ENCODE measurements at regions not wholly inside any gene's neighbourhood (a gene's known extent, or its start where the extent isn't known, plus 50 kb on each side); places are given as distances from the start of the nearest gene placed in this dataset.
A peak's percentile ranks its signal among the peaks of the same experiment; 100 is the strongest.

DNA sequence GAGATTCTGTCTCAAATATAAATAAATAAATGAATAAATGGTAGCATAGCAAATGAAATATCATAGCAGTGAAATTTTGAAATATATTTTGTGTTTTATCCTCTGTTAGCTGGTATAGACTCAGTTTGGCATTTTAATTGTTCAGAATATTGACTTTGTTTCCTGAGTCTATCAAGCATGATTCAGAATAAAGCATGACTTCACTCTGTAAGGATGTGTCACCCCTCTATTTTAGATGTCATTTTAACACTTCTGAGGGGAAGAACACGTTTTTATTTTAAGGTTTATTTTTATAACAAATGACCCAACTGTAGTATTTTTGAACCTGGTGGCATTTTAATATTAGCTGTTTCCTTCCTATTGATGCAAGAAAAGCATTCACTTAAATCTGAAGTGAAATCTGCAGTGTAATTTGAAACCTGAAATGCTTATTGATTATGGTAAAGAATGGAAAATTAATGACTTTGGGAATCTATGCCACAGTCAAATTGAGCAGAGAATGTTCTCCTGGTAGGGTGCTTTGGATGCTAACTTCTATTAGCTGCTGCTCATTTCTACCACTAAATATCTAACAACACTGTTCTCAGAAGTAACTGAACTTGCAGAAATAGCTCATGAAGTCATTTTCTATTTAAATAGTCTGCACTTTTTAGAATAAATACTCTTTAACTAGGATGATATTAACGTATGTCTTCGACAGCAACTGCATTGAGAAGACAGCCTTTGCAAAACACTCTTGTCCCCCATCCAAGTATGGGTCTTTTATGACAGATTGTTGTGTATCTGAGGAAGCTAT, 114.2 kb downstream of the SOX4 start:
- CTCF ChIA-PET, result interaction anchor here (1.2 to 1.9 kb wide), 3 partner anchors 14 to 19 kb away, joined by 3 to 6 read pairs (median 3); no protein-coding TSS in a partner anchor
- Histone ChIP-seq H3K4me3 (ENCODE audit: control insufficient read depth in 1 of 7, extremely low read depth in 1 of 7, insufficient read depth in 4 of 7, low read depth in 2 of 7, low read length in 6 of 7) (no peak overlapping the region), H3K27ac (ENCODE audit: insufficient read depth in 1 of 2, low read depth in 1 of 2, low read length in 2 of 2, poor library complexity in 1 of 2, severe bottlenecking in 2 of 2) (no peak overlapping the region), H3K4me1 (ENCODE audit: control extremely low read depth in 1 of 4, control insufficient read depth in 4 of 4, insufficient read depth in 4 of 4, low read length in 3 of 4) (peaks cover 0 to 7% (median 3%) of the 10 kb centered on the region in 4 experiments), H3K36me3 (ENCODE audit: control insufficient read depth in 4 of 4, insufficient read depth in 4 of 4, low read length in 3 of 4) (no peaks in the 10 kb centered on the region), H3K9me3 (ENCODE audit: control extremely low read depth in 1 of 5, control insufficient read depth in 4 of 5, insufficient read depth in 2 of 5, low read depth in 1 of 5, low read length in 4 of 5) (no peaks in the 10 kb centered on the region), H3K27me3 (replicated peaks in 2 of 5; ENCODE audit: control insufficient read depth in 4 of 5, insufficient read depth in 5 of 5, low read length in 4 of 5) (no peaks in the 10 kb centered on the region)
- POLR2A ChIA-PET, result interaction anchor here (1.9 kb wide), 1 partner anchor 114 kb away, joined by 7 read pairs; the partner anchor contains the start of gene SOX4
- DNase-seq, result peak in 1 of 3 donors; percentile 20
- 100% methylated on average over 1 of the region's 3 CpGs for WGBS (ENCODE audit: insufficient coverage)

DNA sequence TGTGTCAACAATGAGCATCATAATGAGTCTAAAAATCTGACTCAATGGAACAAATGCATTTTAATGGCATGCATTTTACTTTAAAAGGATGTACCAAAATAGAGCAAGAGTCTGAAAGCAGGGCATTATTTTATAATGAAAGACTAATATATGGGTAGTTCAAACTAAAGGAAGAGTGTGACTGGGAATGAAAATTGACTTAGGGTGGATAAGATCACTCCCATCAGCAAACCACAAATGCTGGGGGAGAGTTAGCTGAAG, 114.7 kb downstream of the SOX4 start:
- ChIA-PET POLR2A (interaction anchor here (1.9 kb wide), 1 partner anchor 114 kb away, joined by 7 read pairs; the partner anchor contains the start of gene SOX4), CTCF (interaction anchor here (1.2 to 1.3 kb wide), 2 partner anchors 19 kb away, joined by 3 read pairs; no protein-coding TSS in a partner anchor)
- Histone ChIP-seq H3K36me3 (ENCODE audit: control insufficient read depth in 4 of 4, insufficient read depth in 4 of 4, low read length in 3 of 4) (no peaks in the 10 kb centered on the region), H3K27me3 (replicated peaks in 2 of 5; ENCODE audit: control insufficient read depth in 4 of 5, insufficient read depth in 5 of 5, low read length in 4 of 5) (no peaks in the 10 kb centered on the region), H3K9me3 (ENCODE audit: control extremely low read depth in 1 of 5, control insufficient read depth in 4 of 5, insufficient read depth in 2 of 5, low read depth in 1 of 5, low read length in 4 of 5) (no peaks in the 10 kb centered on the region), H3K4me3 (ENCODE audit: control insufficient read depth in 1 of 7, extremely low read depth in 1 of 7, insufficient read depth in 4 of 7, low read depth in 2 of 7, low read length in 6 of 7) (no peak overlapping the region), H3K27ac (ENCODE audit: insufficient read depth in 1 of 2, low read depth in 1 of 2, low read length in 2 of 2, poor library complexity in 1 of 2, severe bottlenecking in 2 of 2) (no peak overlapping the region), H3K4me1 (ENCODE audit: control extremely low read depth in 1 of 4, control insufficient read depth in 4 of 4, insufficient read depth in 4 of 4, low read length in 3 of 4) (peaks cover 0 to 7% (median 3%) of the 10 kb centered on the region in 4 experiments)
- DNase-seq, result no peak

DNA sequence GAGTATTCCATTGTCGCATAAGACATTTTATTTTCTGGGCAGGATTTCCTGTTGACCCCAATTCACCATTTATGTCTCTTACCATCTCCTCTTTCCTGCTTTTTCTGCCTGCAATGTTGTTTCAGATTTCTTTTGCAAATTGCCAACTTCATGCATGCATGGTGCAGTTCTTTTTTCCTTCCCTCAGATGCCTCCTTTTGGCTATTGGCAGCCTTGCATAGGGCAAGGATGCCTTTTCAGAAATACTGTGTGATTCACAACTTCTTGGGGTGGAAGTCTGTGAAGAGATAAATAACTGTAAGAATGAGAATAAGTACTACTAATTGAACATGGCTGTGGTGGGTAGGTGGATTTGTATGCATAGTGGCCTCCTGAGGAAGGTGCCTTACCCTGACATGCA, 116.7 kb downstream of the SOX4 start:
- no peak overlapping the region for H3K4me3 ChIP-seq (ENCODE audit: control insufficient read depth in 1 of 7, extremely low read depth in 1 of 7, insufficient read depth in 4 of 7, low read depth in 2 of 7, low read length in 6 of 7)
- H3K27me3 ChIP-seq (replicated peaks in 2 of 5; ENCODE audit: control insufficient read depth in 4 of 5, insufficient read depth in 5 of 5, low read length in 4 of 5), result no peaks in the 10 kb centered on the region
- H3K9me3 ChIP-seq (ENCODE audit: control extremely low read depth in 1 of 5, control insufficient read depth in 4 of 5, insufficient read depth in 2 of 5, low read depth in 1 of 5, low read length in 4 of 5), result no peaks in the 10 kb centered on the region
- POLR2A ChIA-PET, result no interaction called here
- no peaks in the 10 kb centered on the region for H3K36me3 ChIP-seq (ENCODE audit: control insufficient read depth in 4 of 4, insufficient read depth in 4 of 4, low read length in 3 of 4)
- peak in 1 of 3 donors; percentile 24 for DNase-seq
- peaks cover 0 to 7% (median 3%) of the 10 kb centered on the region in 4 experiments for H3K4me1 ChIP-seq (ENCODE audit: control extremely low read depth in 1 of 4, control insufficient read depth in 4 of 4, insufficient read depth in 4 of 4, low read length in 3 of 4)
- WGBS (ENCODE audit: insufficient coverage), result no CpG with 5 or more reads among the region's 1 CpG
- H3K27ac ChIP-seq (ENCODE audit: insufficient read depth in 1 of 2, low read depth in 1 of 2, low read length in 2 of 2, poor library complexity in 1 of 2, severe bottlenecking in 2 of 2), result no peak overlapping the region
- CTCF ChIA-PET, result interaction anchor here (0.7 kb wide), 1 partner anchor 13 kb away, joined by 3 read pairs; no protein-coding TSS in a partner anchor

DNA sequence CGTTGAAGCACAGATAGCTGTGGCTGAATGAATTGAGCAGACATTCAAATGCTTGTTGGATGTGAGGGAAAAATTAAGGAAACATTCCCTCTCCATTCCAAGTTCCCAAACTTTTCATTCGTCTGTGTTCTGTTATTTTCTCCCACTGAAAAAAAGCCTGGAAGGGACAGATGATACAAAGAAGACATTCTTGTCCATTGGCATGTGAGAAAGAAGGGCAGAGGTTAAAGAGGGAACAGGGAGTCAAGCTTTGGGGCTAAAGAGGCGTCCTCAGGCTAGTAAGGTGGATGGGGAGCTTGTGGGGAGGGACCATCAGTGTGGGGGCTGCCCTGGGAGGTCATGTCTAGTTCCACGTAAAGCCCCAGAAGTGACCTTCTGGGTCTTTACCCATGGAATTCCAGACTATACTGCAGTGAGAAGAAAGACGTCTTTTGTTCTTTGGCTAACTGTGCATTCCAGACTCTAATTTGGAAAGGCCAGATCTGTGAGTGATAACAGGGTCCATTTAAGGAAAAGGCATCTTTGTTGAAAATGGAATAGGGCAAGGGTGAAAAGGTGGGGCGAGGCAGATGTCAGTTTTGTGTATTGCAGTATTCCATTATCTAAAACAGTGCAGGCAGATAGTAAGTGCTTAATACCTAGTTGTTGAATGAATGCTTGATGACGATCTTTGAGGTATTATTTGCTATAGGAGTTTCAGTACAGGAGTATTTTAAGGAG, 117.5 kb downstream of the SOX4 start:
- Histone ChIP-seq H3K9me3 (ENCODE audit: control extremely low read depth in 1 of 5, control insufficient read depth in 4 of 5, insufficient read depth in 2 of 5, low read depth in 1 of 5, low read length in 4 of 5) (no peaks in the 10 kb centered on the region), H3K27me3 (replicated peaks in 2 of 5; ENCODE audit: control insufficient read depth in 4 of 5, insufficient read depth in 5 of 5, low read length in 4 of 5) (no peaks in the 10 kb centered on the region), H3K4me1 (ENCODE audit: control extremely low read depth in 1 of 4, control insufficient read depth in 4 of 4, insufficient read depth in 4 of 4, low read length in 3 of 4) (peaks cover 0 to 7% (median 3%) of the 10 kb centered on the region in 4 experiments), H3K4me3 (ENCODE audit: control insufficient read depth in 1 of 7, extremely low read depth in 1 of 7, insufficient read depth in 4 of 7, low read depth in 2 of 7, low read length in 6 of 7) (no peak overlapping the region), H3K36me3 (ENCODE audit: control insufficient read depth in 4 of 4, insufficient read depth in 4 of 4, low read length in 3 of 4) (no peaks in the 10 kb centered on the region), H3K27ac (ENCODE audit: insufficient read depth in 1 of 2, low read depth in 1 of 2, low read length in 2 of 2, poor library complexity in 1 of 2, severe bottlenecking in 2 of 2) (no peak overlapping the region)
- ChIA-PET CTCF (interaction anchor here (0.7 kb wide), 1 partner anchor 12 kb away, joined by 3 read pairs; no protein-coding TSS in a partner anchor), POLR2A (no interaction called here)
- 93% methylated on average over 5 of the region's 7 CpGs for WGBS (ENCODE audit: insufficient coverage)
- no peak for DNase-seq

DNA sequence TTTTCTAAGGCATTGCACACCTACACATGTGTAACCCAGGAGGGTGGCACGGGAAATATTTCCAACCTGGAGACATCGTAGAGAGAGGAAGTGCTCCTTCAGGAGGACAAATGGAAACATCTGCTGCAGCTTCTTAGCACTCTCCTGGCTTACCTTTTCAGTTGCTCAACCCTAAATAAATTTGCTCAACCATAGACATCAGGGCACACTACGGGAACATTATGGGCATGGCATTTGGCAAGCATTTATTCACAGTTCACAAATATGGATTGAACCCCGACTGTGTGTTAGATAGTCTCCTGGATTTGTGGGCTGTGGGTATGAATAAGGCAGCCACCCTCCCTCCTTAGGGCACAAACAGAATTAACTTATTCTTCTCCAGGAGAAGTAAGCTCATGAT, 118.7 kb downstream of the SOX4 start:
- 97% methylated on average over 4 of the region's 4 CpGs for WGBS (ENCODE audit: insufficient coverage)
- DNase-seq, result no peak
- CTCF ChIA-PET, result interaction anchor here (0.9 to 1.4 kb wide), 3 partner anchors 9 to 113 kb away, joined by 3 to 5 read pairs (median 4); no protein-coding TSS in a partner anchor

DNA sequence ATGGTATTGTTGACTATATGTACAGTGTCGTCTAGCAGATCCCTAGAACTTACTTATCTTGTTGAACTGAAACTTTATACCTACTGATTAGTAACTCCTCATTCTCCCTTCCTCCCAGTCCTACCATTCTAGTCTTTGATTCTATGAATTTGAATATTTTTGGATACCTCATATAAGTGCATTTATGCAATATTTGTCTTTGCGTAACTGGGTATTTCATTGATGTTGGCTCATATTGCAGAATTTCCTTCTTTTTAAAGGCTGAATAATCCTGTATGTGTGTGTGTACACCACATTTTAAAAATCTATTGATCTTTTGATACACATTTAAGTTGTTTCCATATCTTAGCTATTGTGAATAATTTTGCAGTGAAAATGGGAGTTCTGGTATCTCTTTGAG, 119.9 kb downstream of the SOX4 start:
- Histone ChIP-seq H3K9me3 (ENCODE audit: control extremely low read depth in 1 of 5, control insufficient read depth in 4 of 5, insufficient read depth in 2 of 5, low read depth in 1 of 5, low read length in 4 of 5) (no peaks in the 10 kb centered on the region), H3K4me3 (ENCODE audit: control insufficient read depth in 1 of 7, extremely low read depth in 1 of 7, insufficient read depth in 4 of 7, low read depth in 2 of 7, low read length in 6 of 7) (no peak overlapping the region), H3K4me1 (ENCODE audit: control extremely low read depth in 1 of 4, control insufficient read depth in 4 of 4, insufficient read depth in 4 of 4, low read length in 3 of 4) (peaks cover 0 to 9% (median 2%) of the 10 kb centered on the region in 4 experiments), H3K36me3 (ENCODE audit: control insufficient read depth in 4 of 4, insufficient read depth in 4 of 4, low read length in 3 of 4) (no peaks in the 10 kb centered on the region), H3K27ac (ENCODE audit: insufficient read depth in 1 of 2, low read depth in 1 of 2, low read length in 2 of 2, poor library complexity in 1 of 2, severe bottlenecking in 2 of 2) (no peak overlapping the region), H3K27me3 (replicated peaks in 2 of 5; ENCODE audit: control insufficient read depth in 4 of 5, insufficient read depth in 5 of 5, low read length in 4 of 5) (no peaks in the 10 kb centered on the region)
- DNase-seq, result no peak
- POLR2A ChIA-PET, result no interaction called here
- CTCF ChIA-PET, result no interaction called here
- no CpG with 5 or more reads among the region's 2 CpGs for WGBS (ENCODE audit: insufficient coverage)

More for the DNA sequence above, 118.7 kb downstream of the SOX4 start:
- Histone ChIP-seq H3K9me3 (ENCODE audit: control extremely low read depth in 1 of 5, control insufficient read depth in 4 of 5, insufficient read depth in 2 of 5, low read depth in 1 of 5, low read length in 4 of 5) (no peaks in the 10 kb centered on the region), H3K27ac (ENCODE audit: insufficient read depth in 1 of 2, low read depth in 1 of 2, low read length in 2 of 2, poor library complexity in 1 of 2, severe bottlenecking in 2 of 2) (no peak overlapping the region), H3K4me1 (ENCODE audit: control extremely low read depth in 1 of 4, control insufficient read depth in 4 of 4, insufficient read depth in 4 of 4, low read length in 3 of 4) (peaks cover 0 to 9% (median 4%) of the 10 kb centered on the region in 4 experiments), H3K36me3 (ENCODE audit: control insufficient read depth in 4 of 4, insufficient read depth in 4 of 4, low read length in 3 of 4) (no peaks in the 10 kb centered on the region), H3K4me3 (ENCODE audit: control insufficient read depth in 1 of 7, extremely low read depth in 1 of 7, insufficient read depth in 4 of 7, low read depth in 2 of 7, low read length in 6 of 7) (no peak overlapping the region), H3K27me3 (replicated peaks in 2 of 5; ENCODE audit: control insufficient read depth in 4 of 5, insufficient read depth in 5 of 5, low read length in 4 of 5) (no peaks in the 10 kb centered on the region)
- POLR2A ChIA-PET, result no interaction called here

DNA sequence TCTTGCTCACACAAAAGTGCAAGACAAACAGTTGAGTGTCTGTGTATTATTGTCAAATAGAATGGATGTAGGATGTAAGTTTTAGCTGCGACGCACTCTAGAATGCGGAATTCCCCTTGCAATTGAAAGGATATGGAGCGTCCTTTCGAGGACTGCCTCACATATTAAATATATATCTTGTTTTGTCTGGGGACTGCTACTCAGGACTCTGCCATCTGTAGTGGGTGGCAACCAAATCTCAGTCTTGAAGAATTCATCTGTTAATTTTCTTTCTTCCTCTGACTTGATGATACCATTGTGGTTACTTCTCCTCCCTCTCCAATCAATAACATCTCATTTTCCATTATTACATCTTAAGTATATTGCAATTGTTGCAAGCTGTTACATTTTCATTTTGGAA, 121.6 kb downstream of the SOX4 start:
- peaks cover 0 to 6% (median 1%) of the 10 kb centered on the region in 4 experiments for H3K4me1 ChIP-seq (ENCODE audit: control extremely low read depth in 1 of 4, control insufficient read depth in 4 of 4, insufficient read depth in 4 of 4, low read length in 3 of 4)
- no peaks in the 10 kb centered on the region for H3K27me3 ChIP-seq (replicated peaks in 2 of 5; ENCODE audit: control insufficient read depth in 4 of 5, insufficient read depth in 5 of 5, low read length in 4 of 5)
- POLR2A ChIA-PET, result no interaction called here
- WGBS (ENCODE audit: insufficient coverage), result no CpG with 5 or more reads among the region's 5 CpGs
- no peak overlapping the region for H3K27ac ChIP-seq (ENCODE audit: insufficient read depth in 1 of 2, low read depth in 1 of 2, low read length in 2 of 2, poor library complexity in 1 of 2, severe bottlenecking in 2 of 2)
- peaks cover 0 to 3% (median 0%) of the 10 kb centered on the region in 5 experiments for H3K9me3 ChIP-seq (ENCODE audit: control extremely low read depth in 1 of 5, control insufficient read depth in 4 of 5, insufficient read depth in 2 of 5, low read depth in 1 of 5, low read length in 4 of 5)
- DNase-seq, result no peak
- CTCF ChIA-PET, result interaction anchor here (1.6 kb wide), 1 partner anchor 11 kb away, joined by 5 read pairs; no protein-coding TSS in a partner anchor
- H3K4me3 ChIP-seq (ENCODE audit: control insufficient read depth in 1 of 7, extremely low read depth in 1 of 7, insufficient read depth in 4 of 7, low read depth in 2 of 7, low read length in 6 of 7), result no peak overlapping the region
- peaks cover 0 to 4% (median 0%) of the 10 kb centered on the region in 4 experiments for H3K36me3 ChIP-seq (ENCODE audit: control insufficient read depth in 4 of 4, insufficient read depth in 4 of 4, low read length in 3 of 4)
